Tibial nerve (tissue), 3 donors: ENCODE measurements at regions not wholly inside any gene's neighbourhood (a gene's known extent, or its start where the extent isn't known, plus 50 kb on each side); places are given as distances from the start of the nearest gene placed in this dataset.

Experiments used
- POLR2A ChIP-seq, 2 donors: fragments of 450-650 bp; IDR thresholded peaks; one replicate each; pipeline ENCODE4 v1.6.1; 2017; ENCODE audit warnings: antibody characterized with exemption in 2 of 2, mild to moderate bottlenecking in 2 of 2, moderate library complexity in 2 of 2
- TF ChIP-seq, protein P1 (sequence below), 5 experiments: fragments of 200-600 bp in 3 of 5; fragments of 450-650 bp in 2 of 5; sonication (generic) in 3 of 5; IDR thresholded peaks; one replicate each; pipeline ENCODE4 v1.5.1; 2016 to 2019; ENCODE audit warnings: antibody characterized with exemption in 5 of 5, mild to moderate bottlenecking in 3 of 5, moderate library complexity in 2 of 5

- TF ChIP-seq, protein P1, sequence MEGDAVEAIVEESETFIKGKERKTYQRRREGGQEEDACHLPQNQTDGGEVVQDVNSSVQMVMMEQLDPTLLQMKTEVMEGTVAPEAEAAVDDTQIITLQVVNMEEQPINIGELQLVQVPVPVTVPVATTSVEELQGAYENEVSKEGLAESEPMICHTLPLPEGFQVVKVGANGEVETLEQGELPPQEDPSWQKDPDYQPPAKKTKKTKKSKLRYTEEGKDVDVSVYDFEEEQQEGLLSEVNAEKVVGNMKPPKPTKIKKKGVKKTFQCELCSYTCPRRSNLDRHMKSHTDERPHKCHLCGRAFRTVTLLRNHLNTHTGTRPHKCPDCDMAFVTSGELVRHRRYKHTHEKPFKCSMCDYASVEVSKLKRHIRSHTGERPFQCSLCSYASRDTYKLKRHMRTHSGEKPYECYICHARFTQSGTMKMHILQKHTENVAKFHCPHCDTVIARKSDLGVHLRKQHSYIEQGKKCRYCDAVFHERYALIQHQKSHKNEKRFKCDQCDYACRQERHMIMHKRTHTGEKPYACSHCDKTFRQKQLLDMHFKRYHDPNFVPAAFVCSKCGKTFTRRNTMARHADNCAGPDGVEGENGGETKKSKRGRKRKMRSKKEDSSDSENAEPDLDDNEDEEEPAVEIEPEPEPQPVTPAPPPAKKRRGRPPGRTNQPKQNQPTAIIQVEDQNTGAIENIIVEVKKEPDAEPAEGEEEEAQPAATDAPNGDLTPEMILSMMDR (IDR thresholded peaks at IDR 0.05): no peak
- no peak for TF ChIP-seq POLR2A (IDR thresholded peaks at IDR 0.05)
These were observed 564.4 kb downstream of the TMA16 start for GRCh38 chr4:164058776-164059445.
